GM12872 (cell line): ENCODE measurements at regions not wholly inside any gene's neighbourhood (a gene's known extent, or its start where the extent isn't known, plus 50 kb on each side); places are given as distances from the start of the nearest gene placed in this dataset.

ENCODE experiments used
- TF ChIP-seq, protein P1 (sequence below): IDR thresholded peaks from 3 replicates; pipeline ENCODE4 v1.5.1; 2011; ENCODE audit warnings: low read depth, mild to moderate bottlenecking, low read length, moderate library complexity; ENCODE audit not compliant: insufficient read depth

DNA sequence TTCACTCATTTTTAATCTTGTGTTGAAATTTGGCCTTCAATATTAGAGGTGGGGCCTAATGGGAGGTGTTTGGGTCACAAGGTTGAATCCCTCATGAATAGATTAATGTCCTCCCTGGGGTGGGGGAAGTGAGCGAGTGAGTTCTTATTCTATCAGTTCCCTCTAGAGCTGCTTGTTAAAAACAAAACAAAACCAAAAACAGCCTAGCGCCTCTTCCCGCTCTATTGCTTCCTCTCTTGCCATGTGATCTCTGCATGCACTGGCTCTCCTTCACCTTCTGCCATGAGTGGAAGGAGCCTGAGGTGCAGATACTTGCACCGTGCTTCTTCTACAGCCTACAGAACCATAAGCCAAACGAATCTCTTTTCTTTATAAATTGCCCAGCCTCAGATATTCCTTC lies 89.6 kb upstream of the SLC35F1 start:
- TF ChIP-seq, protein P1, sequence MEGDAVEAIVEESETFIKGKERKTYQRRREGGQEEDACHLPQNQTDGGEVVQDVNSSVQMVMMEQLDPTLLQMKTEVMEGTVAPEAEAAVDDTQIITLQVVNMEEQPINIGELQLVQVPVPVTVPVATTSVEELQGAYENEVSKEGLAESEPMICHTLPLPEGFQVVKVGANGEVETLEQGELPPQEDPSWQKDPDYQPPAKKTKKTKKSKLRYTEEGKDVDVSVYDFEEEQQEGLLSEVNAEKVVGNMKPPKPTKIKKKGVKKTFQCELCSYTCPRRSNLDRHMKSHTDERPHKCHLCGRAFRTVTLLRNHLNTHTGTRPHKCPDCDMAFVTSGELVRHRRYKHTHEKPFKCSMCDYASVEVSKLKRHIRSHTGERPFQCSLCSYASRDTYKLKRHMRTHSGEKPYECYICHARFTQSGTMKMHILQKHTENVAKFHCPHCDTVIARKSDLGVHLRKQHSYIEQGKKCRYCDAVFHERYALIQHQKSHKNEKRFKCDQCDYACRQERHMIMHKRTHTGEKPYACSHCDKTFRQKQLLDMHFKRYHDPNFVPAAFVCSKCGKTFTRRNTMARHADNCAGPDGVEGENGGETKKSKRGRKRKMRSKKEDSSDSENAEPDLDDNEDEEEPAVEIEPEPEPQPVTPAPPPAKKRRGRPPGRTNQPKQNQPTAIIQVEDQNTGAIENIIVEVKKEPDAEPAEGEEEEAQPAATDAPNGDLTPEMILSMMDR: no peak

DNA sequence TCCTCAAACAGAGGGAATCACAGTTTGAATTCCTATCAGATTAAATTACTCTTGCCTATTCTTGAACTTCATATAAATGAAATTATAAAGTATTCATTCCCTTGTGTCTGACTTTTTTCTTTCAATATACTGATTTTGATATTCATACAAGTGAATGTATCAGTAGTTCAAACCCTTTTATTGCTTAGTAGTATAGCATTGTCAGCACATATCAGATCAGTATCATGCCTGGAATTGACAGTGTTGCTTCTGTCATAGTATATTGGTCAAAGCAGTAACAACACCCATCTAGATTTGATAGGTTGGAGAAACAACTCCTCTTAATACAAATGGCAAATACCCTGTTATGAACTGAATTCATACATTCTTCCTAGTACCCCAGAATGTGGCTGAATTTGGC lies 89.1 kb upstream of the SLC35F1 start:
- TF ChIP-seq, protein P1: no peak

DNA sequence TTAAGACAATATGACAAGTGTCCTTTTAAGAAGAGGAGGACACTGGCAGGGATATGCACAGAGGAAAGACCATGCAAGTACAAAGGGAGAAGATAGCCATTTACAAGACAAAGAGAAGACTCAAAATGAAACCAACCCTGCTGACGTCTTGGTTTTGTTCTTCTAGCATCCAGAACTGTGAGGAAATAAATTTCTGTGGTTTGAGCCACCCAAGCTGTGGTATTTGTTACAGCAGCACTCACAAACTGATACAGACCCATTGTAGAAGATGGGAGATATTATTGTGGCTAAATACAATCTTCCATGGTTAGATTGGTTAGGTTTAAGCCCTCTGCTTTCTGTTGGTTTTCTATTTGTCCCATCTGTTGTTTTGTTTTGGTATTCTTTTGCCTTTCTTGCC lies 88.6 kb upstream of the SLC35F1 start:
- TF ChIP-seq, protein P1: no peak

- TF ChIP-seq, protein P1: peak; percentile 56
Observed at GRCh38 chr6:117829594-117830319, 77.3 kb upstream of the SLC35F1 start.

DNA sequence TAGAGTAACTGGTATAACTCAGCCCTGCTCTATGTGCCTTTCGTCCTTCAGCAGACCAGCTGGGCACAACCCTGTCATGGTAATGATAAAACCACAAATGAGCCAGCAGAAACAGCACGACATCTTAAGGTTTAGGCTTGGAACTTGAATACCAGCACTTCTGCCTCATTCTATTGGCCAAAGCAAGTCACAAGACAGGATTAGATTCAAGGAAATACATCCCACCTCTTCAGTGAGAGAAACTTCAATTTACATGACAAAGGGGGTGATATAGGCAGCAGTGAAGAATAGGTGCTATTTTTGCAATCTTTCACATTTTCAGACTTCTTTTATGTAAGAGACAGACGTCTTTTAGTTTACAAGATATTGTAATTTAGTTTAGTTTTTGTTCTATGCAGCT lies 69.8 kb upstream of the SLC35F1 start:
- TF ChIP-seq, protein P1: no peak

DNA sequence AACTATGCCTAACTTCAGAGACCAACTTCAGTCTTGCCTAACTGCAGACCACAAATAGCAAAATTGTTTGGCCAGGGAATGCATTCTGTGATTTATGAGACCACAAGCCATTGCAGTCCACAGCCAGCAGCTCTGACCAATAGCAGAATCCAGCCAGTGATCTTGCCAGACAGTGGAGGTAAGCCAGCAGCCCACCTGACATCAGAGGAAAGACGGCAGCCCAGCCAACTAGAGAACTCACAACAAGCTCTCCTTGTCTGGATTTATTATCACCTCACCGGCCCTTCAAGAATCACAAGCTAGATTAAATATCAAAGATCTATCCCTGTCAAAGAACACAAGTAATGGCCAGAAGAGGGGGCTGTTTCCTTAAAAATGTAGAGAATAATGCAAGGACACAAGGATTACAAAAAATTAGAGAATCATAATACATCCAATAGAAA lies 66.5 kb upstream of the SLC35F1 start:
- TF ChIP-seq, protein P1: no peak

DNA sequence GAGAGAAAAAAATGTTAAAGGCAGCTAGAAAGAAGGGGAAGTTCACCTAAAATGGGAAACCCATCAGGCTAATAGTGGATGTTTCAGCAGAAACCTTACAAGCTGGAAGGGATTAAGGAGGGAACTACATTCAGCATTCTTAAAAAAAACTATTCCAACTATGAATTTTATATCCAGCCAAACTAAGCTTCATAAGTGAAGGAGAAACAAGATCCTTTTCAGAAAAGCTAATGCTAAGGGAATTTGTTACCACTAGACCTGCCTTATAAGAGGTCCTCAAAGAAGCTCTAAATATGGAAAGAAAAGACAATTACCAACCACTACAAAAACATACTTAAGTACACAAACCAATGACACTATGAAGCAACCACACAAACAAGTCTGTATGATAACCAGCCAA lies 59.2 kb upstream of the SLC35F1 start:
- TF ChIP-seq, protein P1: no peak
